WI38 (cell line): ENCODE measurements at regions not wholly inside any gene's neighbourhood (a gene's known extent, or its start where the extent isn't known, plus 50 kb on each side); places are given as distances from the start of the nearest gene placed in this dataset.

ENCODE experiments used
- H3K4me3 ChIP-seq: 2 replicates; pipeline ENCODE4 v1.5.1; 2011; ENCODE audit warnings: low read depth, mild to moderate bottlenecking, control low read depth, low read length
- TF ChIP-seq, protein P1 (sequence below): IDR thresholded peaks from 2 replicates; pipeline ENCODE4 v1.5.1; 2012; ENCODE audit warnings: low read depth, mild to moderate bottlenecking, control low read depth, low read length

DNA sequence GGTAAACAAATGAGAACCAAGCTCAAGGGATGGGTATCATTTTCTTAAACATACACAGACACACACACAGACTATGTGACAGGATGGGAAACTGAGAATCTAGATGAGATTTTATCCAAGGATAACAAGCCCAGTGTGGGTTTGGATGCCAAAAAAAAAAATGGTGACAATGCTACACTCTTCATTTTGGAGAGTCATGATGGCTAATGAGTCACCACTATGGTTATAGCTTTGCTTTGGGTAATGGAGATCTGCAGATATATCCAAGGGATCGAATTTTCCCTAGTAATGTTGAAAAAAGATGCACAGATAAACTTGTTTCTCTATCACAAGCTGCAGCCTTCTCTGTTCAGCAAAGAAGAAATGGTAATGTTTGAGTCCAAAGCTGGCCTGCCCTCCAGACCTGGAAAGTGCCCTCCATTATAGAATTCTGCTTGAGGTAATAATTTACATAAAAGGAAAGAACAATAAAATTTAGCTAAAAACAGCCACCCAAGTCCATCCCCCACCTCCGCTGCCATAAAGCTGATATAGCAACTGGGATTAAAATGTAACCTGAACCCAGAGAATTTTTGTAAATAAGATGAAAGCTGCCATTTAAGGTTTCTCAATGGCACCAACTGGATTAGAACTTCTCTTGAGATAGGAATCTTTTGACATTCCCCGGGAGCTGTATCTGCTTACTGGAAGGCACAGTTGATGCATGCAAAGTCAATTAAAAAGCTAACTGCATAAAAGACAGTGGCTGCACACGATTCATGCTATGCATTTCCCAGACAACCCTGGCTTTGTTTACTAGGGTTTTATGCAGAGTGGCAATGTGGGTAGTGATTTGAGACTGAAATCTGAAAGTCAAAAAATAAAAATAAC is 395.2 kb upstream of the LYPLAL1 start:
- H3K4me3 ChIP-seq = no peak overlapping the region
- TF ChIP-seq, protein P1, sequence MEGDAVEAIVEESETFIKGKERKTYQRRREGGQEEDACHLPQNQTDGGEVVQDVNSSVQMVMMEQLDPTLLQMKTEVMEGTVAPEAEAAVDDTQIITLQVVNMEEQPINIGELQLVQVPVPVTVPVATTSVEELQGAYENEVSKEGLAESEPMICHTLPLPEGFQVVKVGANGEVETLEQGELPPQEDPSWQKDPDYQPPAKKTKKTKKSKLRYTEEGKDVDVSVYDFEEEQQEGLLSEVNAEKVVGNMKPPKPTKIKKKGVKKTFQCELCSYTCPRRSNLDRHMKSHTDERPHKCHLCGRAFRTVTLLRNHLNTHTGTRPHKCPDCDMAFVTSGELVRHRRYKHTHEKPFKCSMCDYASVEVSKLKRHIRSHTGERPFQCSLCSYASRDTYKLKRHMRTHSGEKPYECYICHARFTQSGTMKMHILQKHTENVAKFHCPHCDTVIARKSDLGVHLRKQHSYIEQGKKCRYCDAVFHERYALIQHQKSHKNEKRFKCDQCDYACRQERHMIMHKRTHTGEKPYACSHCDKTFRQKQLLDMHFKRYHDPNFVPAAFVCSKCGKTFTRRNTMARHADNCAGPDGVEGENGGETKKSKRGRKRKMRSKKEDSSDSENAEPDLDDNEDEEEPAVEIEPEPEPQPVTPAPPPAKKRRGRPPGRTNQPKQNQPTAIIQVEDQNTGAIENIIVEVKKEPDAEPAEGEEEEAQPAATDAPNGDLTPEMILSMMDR = no peak

DNA sequence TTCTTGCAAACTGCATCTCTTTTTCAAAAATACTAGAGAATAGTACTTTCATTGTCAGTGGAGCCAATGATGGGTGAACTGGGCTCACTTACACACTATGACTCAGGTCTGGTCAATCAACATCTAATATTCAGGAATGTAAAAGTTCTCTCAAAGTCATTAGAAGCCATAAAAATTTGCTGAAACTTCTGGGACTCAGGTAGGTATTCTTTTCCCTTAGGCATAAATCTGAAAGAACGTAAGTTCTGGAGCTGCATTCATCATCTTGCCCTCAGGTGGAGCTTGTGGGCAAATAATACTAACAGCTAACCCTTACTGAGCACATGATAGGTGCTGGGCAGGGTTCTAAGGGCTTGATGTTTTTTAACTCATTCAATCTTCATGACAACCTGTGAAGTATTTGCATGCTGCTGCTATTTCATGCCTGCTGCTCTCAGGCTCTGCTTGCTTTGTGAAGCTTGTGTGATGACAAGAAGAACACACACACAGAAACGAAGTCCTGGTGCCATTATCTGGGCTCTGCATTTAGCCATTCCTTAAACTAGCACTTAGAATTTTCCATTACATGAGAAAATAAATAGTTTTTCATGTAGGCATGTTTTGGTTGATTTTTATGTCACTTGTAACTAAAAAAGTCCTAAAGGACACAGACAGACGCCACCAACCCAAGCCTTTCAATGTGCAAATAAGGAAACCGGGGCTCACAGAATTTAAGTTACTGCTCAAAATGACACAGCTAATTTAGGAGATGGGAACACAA is 394.2 kb upstream of the LYPLAL1 start:
- TF ChIP-seq, protein P1 = no peak
- no peak overlapping the region for H3K4me3 ChIP-seq

DNA sequence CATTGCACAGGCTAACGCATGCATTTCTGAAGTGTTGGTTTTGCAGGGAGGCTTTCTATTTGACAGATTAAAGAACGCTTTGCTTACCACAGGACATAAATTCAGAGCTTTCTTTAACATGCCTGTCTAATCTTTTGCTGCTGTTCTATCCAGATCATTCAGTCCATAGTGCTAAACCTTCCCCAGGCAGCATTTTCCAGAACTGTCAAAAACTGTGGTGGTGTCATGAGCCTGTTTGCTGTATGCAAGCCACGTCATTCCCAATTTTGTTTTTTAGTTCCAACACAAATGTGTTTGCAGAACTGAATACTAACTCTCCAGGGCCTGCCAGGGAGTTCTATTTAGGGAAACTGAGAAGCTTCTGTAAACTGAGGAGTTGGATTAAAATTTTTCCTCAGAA is 390.5 kb upstream of the LYPLAL1 start:
- TF ChIP-seq, protein P1 = no peak
- no peak overlapping the region for H3K4me3 ChIP-seq

DNA sequence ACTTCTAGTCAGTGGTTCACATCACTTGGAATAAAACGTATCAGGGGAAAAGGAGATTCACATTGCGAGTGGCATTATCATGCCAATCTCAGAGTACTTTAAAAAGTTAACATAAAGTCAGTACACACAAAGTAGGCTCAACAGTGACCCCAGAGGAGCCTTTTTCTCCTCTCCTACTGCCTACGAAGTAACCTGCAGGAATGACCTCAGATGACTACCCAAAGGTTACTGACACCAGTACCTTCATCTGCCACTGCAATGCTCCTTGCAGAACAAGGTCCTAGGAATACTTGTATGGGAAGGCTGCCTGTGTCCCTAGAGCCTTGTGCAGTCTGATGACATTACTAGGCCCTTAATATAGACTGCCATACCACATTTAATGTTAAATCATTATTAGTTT is 389.8 kb upstream of the LYPLAL1 start:
- no peak overlapping the region for H3K4me3 ChIP-seq
- TF ChIP-seq, protein P1 = no peak

DNA sequence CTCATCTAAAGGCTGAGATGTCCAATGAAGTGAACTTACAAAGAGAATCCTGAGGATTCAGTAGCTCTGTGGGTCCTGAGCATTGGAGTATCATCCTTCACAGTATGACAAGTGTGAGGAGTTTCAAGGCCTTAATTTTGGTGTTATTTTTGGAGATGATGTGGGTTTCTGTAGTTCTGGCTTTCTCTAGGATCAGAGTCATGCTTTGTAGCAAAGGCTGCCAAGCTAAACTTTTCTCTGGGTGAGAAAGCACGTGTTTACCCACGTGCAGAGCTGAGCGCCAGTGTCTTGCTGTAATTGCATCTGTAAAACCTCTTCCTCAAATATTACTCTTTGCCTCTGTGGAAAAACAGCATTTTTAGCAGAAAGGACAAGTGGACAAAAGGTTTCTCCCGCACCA is 387.8 kb upstream of the LYPLAL1 start:
- TF ChIP-seq, protein P1 = no peak
- no peak overlapping the region for H3K4me3 ChIP-seq

DNA sequence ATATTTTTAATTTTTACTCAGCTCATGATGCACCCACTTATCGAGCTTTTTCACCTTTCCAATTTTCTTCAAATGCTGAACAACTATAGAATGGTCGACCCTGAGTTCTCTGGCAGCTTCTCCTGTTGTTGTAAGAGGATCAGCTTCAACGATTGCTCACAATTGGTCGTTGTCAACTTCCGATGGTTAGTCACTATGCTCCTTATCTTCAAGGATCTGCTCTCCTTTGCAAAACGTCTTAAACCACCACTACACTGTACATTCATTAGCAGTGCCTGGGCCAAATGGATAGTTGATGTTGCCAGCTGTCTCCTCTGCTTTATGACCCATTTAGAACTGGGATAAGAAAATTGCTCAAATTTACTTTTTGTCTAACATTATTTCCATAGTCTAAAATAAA is 385.9 kb upstream of the LYPLAL1 start:
- TF ChIP-seq, protein P1 = no peak
- no peak overlapping the region for H3K4me3 ChIP-seq

DNA sequence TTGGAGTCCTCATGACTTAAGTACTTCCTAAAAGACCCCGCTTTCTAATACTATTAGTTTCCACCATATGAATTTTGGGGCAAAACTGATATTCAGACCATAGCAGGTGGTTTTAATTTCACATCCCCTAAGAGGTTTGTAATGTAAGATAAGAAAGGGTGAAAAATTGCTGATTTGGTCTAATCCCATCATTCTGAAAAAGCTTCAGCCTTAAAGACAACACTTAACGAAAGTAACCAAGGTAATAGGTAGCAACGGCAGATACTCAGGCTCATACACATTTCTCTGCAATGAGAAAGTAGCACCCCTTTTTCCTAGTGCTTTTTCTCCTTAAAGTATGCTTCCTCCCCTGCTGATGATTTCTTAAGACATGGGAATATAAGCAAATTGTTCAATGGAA is 376.9 kb upstream of the LYPLAL1 start:
- H3K4me3 ChIP-seq = no peak overlapping the region
- TF ChIP-seq, protein P1 = no peak
